ENCODE measurements at regions not wholly inside any gene's neighbourhood (a gene's known extent, or its start where the extent isn't known, plus 50 kb on each side); places are given as distances from the start of the nearest gene placed in this dataset.
"Not testable (repeated sequence)": the region's sequence is repeated elsewhere in the genome, so short reads cannot be mapped to it uniquely, and the experiment has no call there.

DNA sequence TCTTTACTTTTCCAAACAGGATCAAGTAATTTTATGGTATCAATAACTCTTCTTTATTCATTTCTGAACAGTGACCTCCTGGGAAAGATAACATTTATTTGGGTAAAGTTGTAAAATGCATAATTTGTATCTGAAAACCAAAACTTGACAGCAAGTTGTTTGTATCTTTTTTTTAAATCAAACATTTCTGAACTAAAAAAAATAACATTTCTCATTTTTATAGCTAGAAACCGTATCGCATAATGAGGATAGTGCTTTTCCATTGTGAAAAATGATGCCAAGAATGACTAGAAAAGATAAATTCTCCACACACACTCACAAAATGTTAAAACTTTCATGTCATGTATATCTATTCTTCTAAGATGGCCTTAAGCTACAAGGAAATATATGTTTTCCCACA, 578.2 kb downstream of the RIT2 start:
- Mint-ChIP-seq H3K4me3 (no peak overlapping the region), H3K36me3 (no peaks in the 10 kb centered on the region), H3K4me1 (no peaks in the 10 kb centered on the region), H3K9me3 (peaks cover 0 to 6% (median 0%) of the 10 kb centered on the region in 3 donors), H3K27me3 (no peaks in the 10 kb centered on the region), H3K27ac (no peak overlapping the region)
- Histone ChIP-seq H3K36me3 (ENCODE audit: control insufficient read depth in 2 of 2, extremely low read depth in 1 of 2, insufficient read depth in 1 of 2, low read length in 1 of 2) (no peaks in the 10 kb centered on the region), H3K27me3 (replicated peaks in 1 of 2; ENCODE audit: control insufficient read depth in 2 of 2, extremely low read depth in 1 of 2, insufficient read depth in 2 of 2, low read length in 1 of 2) (no peaks in the 10 kb centered on the region), H3K27ac (ENCODE audit: low read length) (no peak overlapping the region), H3K4me1 (ENCODE audit: control insufficient read depth in 1 of 2, extremely low read depth in 1 of 2, insufficient read depth in 2 of 2, low read length in 2 of 2) (no peaks in the 10 kb centered on the region), H3K9me3 (no peaks in the 10 kb centered on the region), H3K4me3 (ENCODE audit: control insufficient read depth in 1 of 2, extremely low read depth in 1 of 2, low read length in 1 of 2) (no peak overlapping the region)
- WGBS (ENCODE audit: insufficient coverage), result no CpG with 5 or more reads among the region's 2 CpGs
- ChIA-PET POLR2A (no interaction called here), CTCF (no interaction called here)
- DNase-seq, result no peak
- ATAC-seq (replicated peaks in 1 of 4), result no peak

DNA sequence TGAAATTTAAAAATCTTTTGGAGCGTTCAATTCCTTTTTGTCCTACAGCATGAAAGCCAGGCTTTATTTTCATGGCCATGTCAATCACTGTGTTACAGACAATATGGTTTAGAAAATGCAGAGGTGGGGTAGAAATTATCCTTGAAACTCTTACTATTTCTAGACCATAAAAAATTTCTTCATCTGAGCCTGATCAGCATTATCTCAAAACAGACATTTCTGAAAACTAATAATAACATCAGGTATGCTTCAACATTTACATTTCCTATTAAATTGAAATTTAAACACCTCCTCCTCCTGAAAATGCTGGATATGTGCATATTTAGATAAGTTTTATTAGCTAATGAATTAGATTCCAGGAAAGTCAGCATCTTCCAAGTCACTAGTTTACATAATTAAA, 570.6 kb downstream of the RIT2 start:
- Mint-ChIP-seq H3K27ac (no peak overlapping the region), H3K36me3 (no peaks in the 10 kb centered on the region), H3K9me3 (peaks cover 7 to 15% (median 11%) of the 10 kb centered on the region in 3 donors), H3K4me1 (no peaks in the 10 kb centered on the region), H3K4me3 (no peak overlapping the region), H3K27me3 (no peaks in the 10 kb centered on the region)
- CTCF ChIA-PET, result no interaction called here
- Histone ChIP-seq H3K27ac (ENCODE audit: low read length) (no peak overlapping the region), H3K9me3 (no peaks in the 10 kb centered on the region), H3K27me3 (replicated peaks in 1 of 2; ENCODE audit: control insufficient read depth in 2 of 2, extremely low read depth in 1 of 2, insufficient read depth in 2 of 2, low read length in 1 of 2) (no peaks in the 10 kb centered on the region), H3K4me1 (ENCODE audit: control insufficient read depth in 1 of 2, extremely low read depth in 1 of 2, insufficient read depth in 2 of 2, low read length in 2 of 2) (no peaks in the 10 kb centered on the region), H3K4me3 (ENCODE audit: control insufficient read depth in 1 of 2, extremely low read depth in 1 of 2, low read length in 1 of 2) (no peak overlapping the region), H3K36me3 (ENCODE audit: control insufficient read depth in 2 of 2, extremely low read depth in 1 of 2, insufficient read depth in 1 of 2, low read length in 1 of 2) (no peaks in the 10 kb centered on the region)
- DNase-seq (no peak), ATAC-seq (replicated peaks in 1 of 4) (no peak)
- WGBS (ENCODE audit: insufficient coverage), result no CpG with 5 or more reads among the region's 1 CpG
- POLR2A ChIA-PET, result no interaction called here

GRCh38 chr18:42545825-42546224, 569.7 kb downstream of the RIT2 start:
- ChIA-PET POLR2A (no interaction called here), CTCF (no interaction called here)
- Histone ChIP-seq H3K4me1 (ENCODE audit: control insufficient read depth in 1 of 2, extremely low read depth in 1 of 2, insufficient read depth in 2 of 2, low read length in 2 of 2) (no peaks in the 10 kb centered on the region), H3K4me3 (ENCODE audit: control insufficient read depth in 1 of 2, extremely low read depth in 1 of 2, low read length in 1 of 2) (no peak overlapping the region), H3K27ac (ENCODE audit: low read length) (no peak overlapping the region), H3K36me3 (ENCODE audit: control insufficient read depth in 2 of 2, extremely low read depth in 1 of 2, insufficient read depth in 1 of 2, low read length in 1 of 2) (no peaks in the 10 kb centered on the region), H3K27me3 (replicated peaks in 1 of 2; ENCODE audit: control insufficient read depth in 2 of 2, extremely low read depth in 1 of 2, insufficient read depth in 2 of 2, low read length in 1 of 2) (no peaks in the 10 kb centered on the region), H3K9me3 (no peaks in the 10 kb centered on the region)
- no CpG with 5 or more reads among the region's 5 CpGs for WGBS (ENCODE audit: insufficient coverage)
- no peak overlapping the region for H3K27ac Mint-ChIP-seq
- DNase-seq (no peak), ATAC-seq (replicated peaks in 1 of 4) (no peak)
- no peaks in the 10 kb centered on the region for H3K36me3 Mint-ChIP-seq
- no peaks in the 10 kb centered on the region for H3K27me3 Mint-ChIP-seq
- H3K4me3 Mint-ChIP-seq, result no peak overlapping the region
- H3K9me3 Mint-ChIP-seq, result peaks cover 7 to 15% (median 11%) of the 10 kb centered on the region in 3 donors
- no peaks in the 10 kb centered on the region for H3K4me1 Mint-ChIP-seq

DNA sequence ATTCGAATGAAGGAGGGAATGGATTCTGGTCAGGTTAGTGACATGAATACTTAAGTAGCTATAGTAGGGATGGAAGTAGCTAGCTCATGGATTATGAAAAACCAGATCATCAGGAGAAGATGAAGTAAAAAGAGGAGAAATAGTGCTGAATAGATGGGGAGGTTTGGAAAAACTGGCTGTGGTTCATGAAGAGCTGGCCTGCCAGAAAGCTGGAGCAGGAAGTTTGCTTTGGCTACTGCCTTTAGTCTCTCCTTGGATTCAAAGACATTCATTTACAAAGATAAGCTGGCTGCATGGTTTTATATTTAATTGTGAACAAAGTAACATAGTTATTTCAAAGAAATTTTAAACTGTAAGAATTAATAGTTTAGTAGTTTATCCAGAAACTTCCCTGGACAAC, 567.0 kb downstream of the RIT2 start:
- H3K4me3 ChIP-seq (ENCODE audit: control insufficient read depth in 1 of 2, extremely low read depth in 1 of 2, low read length in 1 of 2), result no peak overlapping the region
- DNase-seq, result no peak
- no peaks in the 10 kb centered on the region for H3K9me3 ChIP-seq
- H3K4me3 Mint-ChIP-seq, result no peak overlapping the region
- no peaks in the 10 kb centered on the region for H3K4me1 Mint-ChIP-seq
- H3K4me1 ChIP-seq (ENCODE audit: control insufficient read depth in 1 of 2, extremely low read depth in 1 of 2, insufficient read depth in 2 of 2, low read length in 2 of 2), result no peaks in the 10 kb centered on the region
- H3K27me3 Mint-ChIP-seq, result no peaks in the 10 kb centered on the region
- H3K27ac Mint-ChIP-seq, result no peak overlapping the region
- H3K27ac ChIP-seq (ENCODE audit: low read length), result no peak overlapping the region
- H3K36me3 Mint-ChIP-seq, result no peaks in the 10 kb centered on the region
- H3K9me3 Mint-ChIP-seq, result peaks cover 5 to 19% (median 13%) of the 10 kb centered on the region in 3 donors
- H3K36me3 ChIP-seq (ENCODE audit: control insufficient read depth in 2 of 2, extremely low read depth in 1 of 2, insufficient read depth in 1 of 2, low read length in 1 of 2), result no peaks in the 10 kb centered on the region
- ATAC-seq (replicated peaks in 1 of 4), result no peak
- no peaks in the 10 kb centered on the region for H3K27me3 ChIP-seq (replicated peaks in 1 of 2; ENCODE audit: control insufficient read depth in 2 of 2, extremely low read depth in 1 of 2, insufficient read depth in 2 of 2, low read length in 1 of 2)
- ChIA-PET CTCF (no interaction called here), POLR2A (no interaction called here)
- no CpG with 5 or more reads among the region's 1 CpG for WGBS (ENCODE audit: insufficient coverage)

DNA sequence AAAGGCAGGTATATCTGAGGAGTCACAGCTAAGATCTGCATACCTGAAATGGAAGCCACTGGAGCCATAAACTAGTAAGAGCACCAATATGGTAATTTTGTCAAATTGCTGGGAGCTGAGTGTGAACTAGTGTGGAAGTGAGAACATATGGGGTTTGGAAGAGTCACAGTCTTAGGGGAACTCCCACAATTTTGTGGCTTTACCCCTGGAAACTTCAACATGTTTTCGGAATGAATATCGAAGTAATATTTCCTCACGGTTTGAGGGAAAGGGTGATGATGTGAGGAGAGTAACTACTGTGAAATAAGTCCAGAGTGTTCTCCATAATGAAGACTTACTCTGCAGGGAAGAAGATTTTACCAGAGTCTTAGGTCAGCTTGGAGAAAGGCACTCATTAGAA, 565.9 kb downstream of the RIT2 start:
- ATAC-seq (replicated peaks in 1 of 4) (no peak), DNase-seq (no peak)
- Histone ChIP-seq H3K4me3 (ENCODE audit: control insufficient read depth in 1 of 2, extremely low read depth in 1 of 2, low read length in 1 of 2) (no peak overlapping the region), H3K4me1 (ENCODE audit: control insufficient read depth in 1 of 2, extremely low read depth in 1 of 2, insufficient read depth in 2 of 2, low read length in 2 of 2) (no peaks in the 10 kb centered on the region), H3K27ac (ENCODE audit: low read length) (no peak overlapping the region), H3K36me3 (ENCODE audit: control insufficient read depth in 2 of 2, extremely low read depth in 1 of 2, insufficient read depth in 1 of 2, low read length in 1 of 2) (no peaks in the 10 kb centered on the region), H3K27me3 (replicated peaks in 1 of 2; ENCODE audit: control insufficient read depth in 2 of 2, extremely low read depth in 1 of 2, insufficient read depth in 2 of 2, low read length in 1 of 2) (no peaks in the 10 kb centered on the region), H3K9me3 (no peaks in the 10 kb centered on the region)
- no peaks in the 10 kb centered on the region for H3K36me3 Mint-ChIP-seq
- no peak overlapping the region for H3K4me3 Mint-ChIP-seq
- WGBS (ENCODE audit: insufficient coverage), result no CpG with 5 or more reads among the region's 3 CpGs
- no peak overlapping the region for H3K27ac Mint-ChIP-seq
- H3K27me3 Mint-ChIP-seq, result no peaks in the 10 kb centered on the region
- ChIA-PET CTCF (no interaction called here), POLR2A (no interaction called here)
- no peaks in the 10 kb centered on the region for H3K4me1 Mint-ChIP-seq
- H3K9me3 Mint-ChIP-seq, result peaks cover 9 to 24% (median 19%) of the 10 kb centered on the region in 3 donors

DNA sequence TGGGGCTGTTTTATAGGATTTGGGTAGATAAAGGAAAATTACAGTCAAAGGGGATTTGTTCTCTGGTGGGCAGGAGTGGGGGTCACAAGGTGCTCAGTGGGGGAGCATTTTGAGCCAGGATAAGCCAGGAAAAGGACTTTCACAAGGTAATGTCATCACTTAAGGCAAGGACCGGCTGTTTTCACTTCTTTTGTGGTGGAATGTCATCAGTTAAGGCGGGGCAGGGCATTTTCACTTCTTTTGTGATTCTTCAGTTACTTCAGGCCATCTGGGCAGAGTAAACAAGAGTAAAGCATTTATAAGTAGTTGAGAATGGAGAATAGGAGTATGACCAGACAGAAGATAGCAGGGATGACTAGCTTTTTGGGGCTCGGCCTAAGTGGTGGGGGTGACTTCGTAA, 562.9 kb downstream of the RIT2 start:
- H3K36me3 Mint-ChIP-seq; H3K27me3 ChIP-seq (replicated peaks in 1 of 2; ENCODE audit: control insufficient read depth in 2 of 2, extremely low read depth in 1 of 2, insufficient read depth in 2 of 2, low read length in 1 of 2); H3K4me3 ChIP-seq (ENCODE audit: control insufficient read depth in 1 of 2, extremely low read depth in 1 of 2, low read length in 1 of 2); H3K4me3 Mint-ChIP-seq; H3K27me3 Mint-ChIP-seq; H3K9me3 ChIP-seq; H3K27ac Mint-ChIP-seq; H3K36me3 ChIP-seq (ENCODE audit: control insufficient read depth in 2 of 2, extremely low read depth in 1 of 2, insufficient read depth in 1 of 2, low read length in 1 of 2); ATAC-seq (replicated peaks in 1 of 4); H3K27ac ChIP-seq (ENCODE audit: low read length); H3K4me1 ChIP-seq (ENCODE audit: control insufficient read depth in 1 of 2, extremely low read depth in 1 of 2, insufficient read depth in 2 of 2, low read length in 2 of 2); CTCF ChIA-PET; POLR2A ChIA-PET; H3K4me1 Mint-ChIP-seq; DNase-seq: not testable (repeated sequence)
- 70% methylated on average over 4 of the region's 4 CpGs for WGBS (ENCODE audit: insufficient coverage)
- peaks cover 11 to 36% (median 18%) of the 10 kb centered on the region in 3 donors for H3K9me3 Mint-ChIP-seq

- no peaks in the 10 kb centered on the region for H3K4me1 Mint-ChIP-seq
- ATAC-seq (replicated peaks in 1 of 4) (no peak), DNase-seq (no peak)
- H3K4me3 Mint-ChIP-seq, result no peak overlapping the region
- ChIA-PET POLR2A (no interaction called here), CTCF (no interaction called here)
- Histone ChIP-seq H3K9me3 (no peaks in the 10 kb centered on the region), H3K4me1 (ENCODE audit: control insufficient read depth in 1 of 2, extremely low read depth in 1 of 2, insufficient read depth in 2 of 2, low read length in 2 of 2) (no peaks in the 10 kb centered on the region), H3K27me3 (replicated peaks in 1 of 2; ENCODE audit: control insufficient read depth in 2 of 2, extremely low read depth in 1 of 2, insufficient read depth in 2 of 2, low read length in 1 of 2) (no peaks in the 10 kb centered on the region), H3K4me3 (ENCODE audit: control insufficient read depth in 1 of 2, extremely low read depth in 1 of 2, low read length in 1 of 2) (no peak overlapping the region), H3K27ac (ENCODE audit: low read length) (no peak overlapping the region), H3K36me3 (ENCODE audit: control insufficient read depth in 2 of 2, extremely low read depth in 1 of 2, insufficient read depth in 1 of 2, low read length in 1 of 2) (no peaks in the 10 kb centered on the region)
- WGBS (ENCODE audit: insufficient coverage), result no CpG with 5 or more reads among the region's 2 CpGs
- no peak overlapping the region for H3K27ac Mint-ChIP-seq
- no peaks in the 10 kb centered on the region for H3K36me3 Mint-ChIP-seq
- H3K27me3 Mint-ChIP-seq, result no peaks in the 10 kb centered on the region
- peaks cover 3 to 28% (median 19%) of the 10 kb centered on the region in 3 donors for H3K9me3 Mint-ChIP-seq
Measured at GRCh38 chr18:42559069-42559690, 556.3 kb downstream of the RIT2 start.

Data from T-cell (primary cell).